ENCODE measurements at regions not wholly inside any gene's neighbourhood (a gene's known extent, or its start where the extent isn't known, plus 50 kb on each side); places are given as distances from the start of the nearest gene placed in this dataset.

DNA sequence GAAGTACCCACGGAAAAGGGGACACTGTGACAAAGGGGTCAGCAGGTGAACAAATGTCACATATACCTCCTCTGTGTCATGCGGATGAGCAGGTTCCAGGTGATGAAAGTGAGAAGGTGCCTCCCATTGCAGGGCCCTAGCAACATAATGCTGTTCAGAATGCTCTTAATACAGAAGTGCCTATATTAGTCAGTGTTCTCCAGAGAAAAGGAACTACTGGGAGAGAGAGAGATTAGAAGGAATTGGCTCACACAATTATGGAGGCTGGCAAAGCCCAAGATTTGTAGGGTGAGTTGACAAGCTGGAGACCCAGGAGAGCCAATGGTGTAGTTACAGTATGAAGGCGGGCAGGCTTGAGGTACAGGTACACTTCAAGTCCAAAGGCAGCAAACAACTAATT is 98.1 kb upstream of the CDC42EP3 start:
- TF ChIP-seq, protein P1, sequence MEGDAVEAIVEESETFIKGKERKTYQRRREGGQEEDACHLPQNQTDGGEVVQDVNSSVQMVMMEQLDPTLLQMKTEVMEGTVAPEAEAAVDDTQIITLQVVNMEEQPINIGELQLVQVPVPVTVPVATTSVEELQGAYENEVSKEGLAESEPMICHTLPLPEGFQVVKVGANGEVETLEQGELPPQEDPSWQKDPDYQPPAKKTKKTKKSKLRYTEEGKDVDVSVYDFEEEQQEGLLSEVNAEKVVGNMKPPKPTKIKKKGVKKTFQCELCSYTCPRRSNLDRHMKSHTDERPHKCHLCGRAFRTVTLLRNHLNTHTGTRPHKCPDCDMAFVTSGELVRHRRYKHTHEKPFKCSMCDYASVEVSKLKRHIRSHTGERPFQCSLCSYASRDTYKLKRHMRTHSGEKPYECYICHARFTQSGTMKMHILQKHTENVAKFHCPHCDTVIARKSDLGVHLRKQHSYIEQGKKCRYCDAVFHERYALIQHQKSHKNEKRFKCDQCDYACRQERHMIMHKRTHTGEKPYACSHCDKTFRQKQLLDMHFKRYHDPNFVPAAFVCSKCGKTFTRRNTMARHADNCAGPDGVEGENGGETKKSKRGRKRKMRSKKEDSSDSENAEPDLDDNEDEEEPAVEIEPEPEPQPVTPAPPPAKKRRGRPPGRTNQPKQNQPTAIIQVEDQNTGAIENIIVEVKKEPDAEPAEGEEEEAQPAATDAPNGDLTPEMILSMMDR (IDR thresholded peaks at IDR 0.05) = no peak
- TF ChIP-seq POLR2A (IDR thresholded peaks at IDR 0.05) = no peak

Measured in ovary (tissue), 3 donors.